H9 (cell line): ENCODE measurements at regions not wholly inside any gene's neighbourhood (a gene's known extent, or its start where the extent isn't known, plus 50 kb on each side); places are given as distances from the start of the nearest gene placed in this dataset.

ENCODE experiments used
- DNase-seq: peaks from one replicate; pipeline ENCODE4 v3.0.0-alpha.2; 2017
- H2AFZ ChIP-seq: one replicate; pipeline ENCODE4 v1.6.1; 2013; ENCODE audit warnings: mild to moderate bottlenecking, low read length, control low read depth, moderate library complexity
- H2AK5ac ChIP-seq: 2 replicates; pipeline ENCODE4 v1.6.1; 2013; ENCODE audit warnings: low read length, control low read depth, mixed read lengths; ENCODE audit not compliant: insufficient read length
- H2BK120ac ChIP-seq: one replicate; pipeline ENCODE4 v1.6.1; 2013; ENCODE audit warnings: low read depth, mild to moderate bottlenecking, low read length, control low read depth, inconsistent platforms; ENCODE audit not compliant: poor library complexity, severe bottlenecking
- H2BK12ac ChIP-seq: 2 replicates; pipeline ENCODE4 v1.6.1; 2013; ENCODE audit warnings: low read length, control low read depth, mixed read lengths, low read depth; ENCODE audit not compliant: insufficient read length
- H2BK15ac ChIP-seq: 2 replicates; pipeline ENCODE4 v1.6.1; 2013; ENCODE audit warnings: low read depth, low read length, control low read depth
- H2BK20ac ChIP-seq: one replicate; pipeline ENCODE4 v1.6.1; 2013; ENCODE audit warnings: low read depth, mild to moderate bottlenecking, low read length, control low read depth, inconsistent platforms; ENCODE audit not compliant: poor library complexity, severe bottlenecking
- H2BK5ac ChIP-seq: 2 replicates; pipeline ENCODE4 v1.6.1; 2013; ENCODE audit warnings: low read length, control low read depth, mixed read lengths; ENCODE audit not compliant: insufficient read length
- H3K14ac ChIP-seq: 2 replicates; pipeline ENCODE4 v1.6.1; 2013; ENCODE audit warnings: low read length, control low read depth; ENCODE audit not compliant: insufficient read depth
- H3K18ac ChIP-seq: 2 replicates; pipeline ENCODE4 v1.6.1; 2013; ENCODE audit warnings: low read depth, mild to moderate bottlenecking, mixed read lengths, low read length, control low read depth; ENCODE audit not compliant: insufficient read length
- H3K23ac ChIP-seq: 2 replicates; pipeline ENCODE4 v1.6.1; 2013; ENCODE audit warnings: low read length, control low read depth, mixed read lengths, low read depth; ENCODE audit not compliant: insufficient read length
- H3K23me2 ChIP-seq: 2 replicates; pipeline ENCODE4 v1.6.1; 2013; ENCODE audit warnings: low read depth, mild to moderate bottlenecking, mixed read lengths, low read length, control low read depth; ENCODE audit not compliant: insufficient read length, poor library complexity, severe bottlenecking
- H3K27ac ChIP-seq: 2 replicates; pipeline ENCODE4 v1.5.1; 2013; ENCODE audit warnings: low read length, control low read depth, mixed read lengths, low read depth; ENCODE audit not compliant: insufficient read length
- H3K27me3 ChIP-seq: 2 replicates; pipeline ENCODE4 v1.6.1; 2013; ENCODE audit warnings: low read length, control low read depth, inconsistent platforms; ENCODE audit not compliant: insufficient read depth
- H3K4ac ChIP-seq: 2 replicates; pipeline ENCODE4 v1.6.1; 2013; ENCODE audit warnings: low read depth, mild to moderate bottlenecking, control low read depth, inconsistent platforms, low read length, moderate library complexity
- H3K4me1 ChIP-seq: 2 replicates; pipeline ENCODE4 v1.6.1; 2013; ENCODE audit warnings: low read length, control low read depth, inconsistent platforms; ENCODE audit not compliant: insufficient read depth
- H3K4me2 ChIP-seq: 2 replicates; pipeline ENCODE4 v1.6.1; 2013; ENCODE audit warnings: low read length, control low read depth, mixed read lengths; ENCODE audit not compliant: insufficient read length, insufficient read depth
- H3K56ac ChIP-seq: 2 replicates; pipeline ENCODE4 v1.6.1; 2013; ENCODE audit warnings: low read depth, mild to moderate bottlenecking, mixed read lengths, low read length, control low read depth; ENCODE audit not compliant: insufficient read length
- H3K79me1 ChIP-seq: 2 replicates; pipeline ENCODE4 v1.6.1; 2013; ENCODE audit warnings: low read depth, mild to moderate bottlenecking, moderate library complexity, low read length, control low read depth, inconsistent platforms; ENCODE audit not compliant: insufficient read depth, poor library complexity, severe bottlenecking
- H3K79me2 ChIP-seq: 2 replicates; pipeline ENCODE4 v1.6.1; 2013; ENCODE audit warnings: low read length, control low read depth, inconsistent platforms; ENCODE audit not compliant: insufficient read depth
- H3K9ac ChIP-seq: 2 replicates; pipeline ENCODE4 v1.6.1; 2013; ENCODE audit warnings: low read length, control low read depth, mixed read lengths; ENCODE audit not compliant: insufficient read length; ENCODE audit errors: extremely low read depth
- H3K9me3 ChIP-seq: one replicate; pipeline ENCODE4 v1.6.1; 2013; ENCODE audit warnings: low read depth, low read length, inconsistent platforms; ENCODE audit not compliant: control insufficient read depth
- H3T11ph ChIP-seq: one replicate; pipeline ENCODE4 v1.6.1; 2013; ENCODE audit warnings: mild to moderate bottlenecking, low read length, control low read depth, inconsistent platforms
- H4K20me1 ChIP-seq: one replicate; pipeline ENCODE4 v1.6.1; 2013; ENCODE audit not compliant: control insufficient read depth, insufficient read length, insufficient read depth
- H4K5ac ChIP-seq: 2 replicates; pipeline ENCODE4 v1.6.1; 2013; ENCODE audit warnings: low read depth, mild to moderate bottlenecking, mixed read lengths, low read length, control low read depth; ENCODE audit not compliant: insufficient read length
- H4K8ac ChIP-seq: replicated peaks from 2 replicates; pipeline ENCODE4 v1.6.1; 2013; ENCODE audit warnings: low read length, control low read depth, mixed read lengths, low read depth; ENCODE audit not compliant: insufficient read length
- H4K91ac ChIP-seq: 2 replicates; pipeline ENCODE4 v1.6.1; 2013; ENCODE audit warnings: low read depth, mild to moderate bottlenecking, moderate library complexity, mixed read lengths, low read length, control low read depth; ENCODE audit not compliant: insufficient read length
- H3K27ac Mint-ChIP-seq, 3 experiments: 2 replicates in 2 of 3; 3 replicates in 1 of 3; pipeline ENCODE4 v1.8.0; 2020 to 2021; ENCODE audit warnings: mixed read lengths in 3 of 3, mild to moderate bottlenecking in 1 of 3, moderate library complexity in 1 of 3
- H3K27me3 Mint-ChIP-seq: 2 replicates; pipeline ENCODE4 v1.8.0; 2021; ENCODE audit warnings: low read depth, mild to moderate bottlenecking, moderate library complexity, mixed read lengths
- H3K36me3 Mint-ChIP-seq, 3 experiments: 2 replicates in 2 of 3; 3 replicates in 1 of 3; pipeline ENCODE4 v1.8.0; 2020 to 2021; ENCODE audit warnings: low read depth in 3 of 3, mixed read lengths in 3 of 3; ENCODE audit not compliant: insufficient read depth in 1 of 3
- H3K4me1 Mint-ChIP-seq, 2 experiments: 2 replicates each; pipeline ENCODE4 v1.8.0; 2020; ENCODE audit warnings: mixed read lengths in 2 of 2
- H3K4me3 Mint-ChIP-seq, 2 experiments: 2 replicates in 1 of 2; 3 replicates in 1 of 2; pipeline ENCODE4 v1.8.0; 2020 to 2021; ENCODE audit warnings: mild to moderate bottlenecking in 2 of 2, mixed read lengths in 2 of 2, moderate library complexity in 1 of 2
- H3K9me3 Mint-ChIP-seq, 2 experiments: 2 replicates in 1 of 2; 3 replicates in 1 of 2; pipeline ENCODE4 v1.8.0; 2020; ENCODE audit warnings: mild to moderate bottlenecking in 2 of 2, mixed read lengths in 2 of 2, moderate library complexity in 1 of 2
- WGBS: extraction: QIAGEN DNeasy Blood & Tissue Kit; methylation state at CpG from one replicate; pipeline ENCODE4 v1.1.7; 2013; ENCODE audit warnings: missing lambda C conversion rate, low lambda C conversion rate, mixed read lengths; ENCODE audit not compliant: insufficient read length; ENCODE audit errors: extremely low coverage; 5-methylcytosine and 5-hydroxymethylcytosine counted together
- TF ChIP-seq, protein P1 (sequence below): fragments of 200-600 bp; sonication (generic); conservative IDR thresholded peaks from 3 replicates; pipeline ENCODE4 v1.8.0; 2021; ENCODE audit warnings: antibody characterized with exemption, mild to moderate bottlenecking

DNA sequence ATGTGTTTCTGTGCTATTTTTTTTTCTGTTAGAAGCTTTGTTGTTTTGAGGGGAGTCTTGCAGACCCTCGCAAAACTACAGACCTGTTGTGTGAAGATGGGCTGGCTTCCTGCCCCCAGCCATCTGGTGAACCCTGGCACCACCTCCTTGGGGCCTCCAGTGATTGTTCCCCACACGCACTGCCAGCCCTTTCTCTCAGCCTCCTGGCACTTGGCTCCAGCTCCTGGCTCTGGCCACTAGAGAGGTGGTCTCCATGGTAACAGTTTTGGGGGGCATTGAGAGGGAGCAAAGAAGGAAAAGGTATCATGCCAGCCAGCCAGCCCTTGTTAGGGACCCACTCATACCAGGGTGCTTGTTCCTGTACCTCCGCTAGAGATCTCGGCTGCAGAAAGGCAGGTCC lies 176.4 kb upstream of the RPH3A start:
- WGBS, result no CpG with 5 or more reads among the region's 4 CpGs

More for the DNA sequence above, 176.4 kb upstream of the RPH3A start:
- H2AK5ac ChIP-seq, result no peak overlapping the region
- no peak overlapping the region for H3K27ac ChIP-seq
- H3K36me3 Mint-ChIP-seq, result peaks cover 0 to 7% (median 0%) of the 10 kb centered on the region in 3 experiments; a peak in 1 of 7 replicates
- no peak overlapping the region for H3K56ac ChIP-seq
- no peaks in the 10 kb centered on the region for H3K27me3 ChIP-seq
- no peak overlapping the region for H2BK12ac ChIP-seq
- H4K5ac ChIP-seq, result no peak overlapping the region
- no peak overlapping the region for H3K14ac ChIP-seq
- no peaks in the 10 kb centered on the region for H3K79me2 ChIP-seq
- H4K8ac ChIP-seq, result no peak overlapping the region
- H4K20me1 ChIP-seq, result no peaks in the 10 kb centered on the region
- no peak overlapping the region for H2AFZ ChIP-seq
- peaks cover 23 to 36% of the 10 kb centered on the region in 2 experiments for H3K4me1 Mint-ChIP-seq
- peaks cover 0 to 6% of the 10 kb centered on the region in 2 experiments; a peak in 2 of 5 replicates for H3K9me3 Mint-ChIP-seq
- H3K23ac ChIP-seq, result no peak overlapping the region
- H3K18ac ChIP-seq, result no peak overlapping the region
- H4K91ac ChIP-seq, result no peak overlapping the region
- H3K27me3 Mint-ChIP-seq, result peaks cover 46% of the 10 kb centered on the region
- no peak overlapping the region for H3K9ac ChIP-seq
- H2BK15ac ChIP-seq, result no peak overlapping the region
- TF ChIP-seq, protein P1, sequence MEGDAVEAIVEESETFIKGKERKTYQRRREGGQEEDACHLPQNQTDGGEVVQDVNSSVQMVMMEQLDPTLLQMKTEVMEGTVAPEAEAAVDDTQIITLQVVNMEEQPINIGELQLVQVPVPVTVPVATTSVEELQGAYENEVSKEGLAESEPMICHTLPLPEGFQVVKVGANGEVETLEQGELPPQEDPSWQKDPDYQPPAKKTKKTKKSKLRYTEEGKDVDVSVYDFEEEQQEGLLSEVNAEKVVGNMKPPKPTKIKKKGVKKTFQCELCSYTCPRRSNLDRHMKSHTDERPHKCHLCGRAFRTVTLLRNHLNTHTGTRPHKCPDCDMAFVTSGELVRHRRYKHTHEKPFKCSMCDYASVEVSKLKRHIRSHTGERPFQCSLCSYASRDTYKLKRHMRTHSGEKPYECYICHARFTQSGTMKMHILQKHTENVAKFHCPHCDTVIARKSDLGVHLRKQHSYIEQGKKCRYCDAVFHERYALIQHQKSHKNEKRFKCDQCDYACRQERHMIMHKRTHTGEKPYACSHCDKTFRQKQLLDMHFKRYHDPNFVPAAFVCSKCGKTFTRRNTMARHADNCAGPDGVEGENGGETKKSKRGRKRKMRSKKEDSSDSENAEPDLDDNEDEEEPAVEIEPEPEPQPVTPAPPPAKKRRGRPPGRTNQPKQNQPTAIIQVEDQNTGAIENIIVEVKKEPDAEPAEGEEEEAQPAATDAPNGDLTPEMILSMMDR, result no peak
- no peaks in the 10 kb centered on the region for H3K79me1 ChIP-seq
- H3K9me3 ChIP-seq, result no peaks in the 10 kb centered on the region
- H3K4ac ChIP-seq, result no peak overlapping the region
- H3K4me2 ChIP-seq, result no peak overlapping the region
- H2BK120ac ChIP-seq, result no peak overlapping the region
- no peak for DNase-seq
- no peak overlapping the region for H2BK5ac ChIP-seq
- H3T11ph ChIP-seq, result no peak overlapping the region
- no peak overlapping the region for H3K4me3 Mint-ChIP-seq
- no peak overlapping the region for H2BK20ac ChIP-seq
- H3K27ac Mint-ChIP-seq, result no peak overlapping the region; a peak in 1 of 7 replicates
- H3K4me1 ChIP-seq, result no peaks in the 10 kb centered on the region; the same call in none of the 2 replicates
- no peaks in the 10 kb centered on the region for H3K23me2 ChIP-seq
